ENCODE measurements at regions not wholly inside any gene's neighbourhood (a gene's known extent, or its start where the extent isn't known, plus 50 kb on each side); places are given as distances from the start of the nearest gene placed in this dataset.

GRCh38 chrX:149151805-149152757, 353.0 kb downstream of the IDS start:
- DNase-seq, result no peak

GRCh38 chrX:149145845-149146285, 359.2 kb downstream of the IDS start:
- no peak for DNase-seq

DNA sequence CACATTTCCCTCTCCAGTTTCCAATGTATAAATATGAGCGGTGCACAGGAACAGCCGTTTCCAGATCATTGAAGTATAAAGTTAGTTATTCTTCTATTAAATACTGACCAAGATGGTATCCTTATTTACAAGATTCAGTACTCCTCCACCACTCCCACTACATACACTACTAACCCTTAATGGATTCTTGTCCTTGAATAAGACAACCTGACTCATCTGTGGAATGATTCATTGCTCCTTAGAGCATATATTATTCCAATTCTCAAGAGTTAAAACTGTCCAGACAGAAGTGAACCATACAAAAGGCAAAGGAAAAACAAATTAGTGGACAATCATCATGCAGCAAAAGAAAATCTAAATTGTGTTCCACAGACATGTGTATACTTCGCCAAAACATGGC, 373.3 kb downstream of the IDS start:
- DNase-seq, result no peak

- DNase-seq, result no peak
These were observed 375.3 kb downstream of the IDS start for GRCh38 chrX:149129767-149130166.

- DNase-seq, result no peak
These were observed 380.5 kb downstream of the IDS start for GRCh38 chrX:149124526-149125108.

DNA sequence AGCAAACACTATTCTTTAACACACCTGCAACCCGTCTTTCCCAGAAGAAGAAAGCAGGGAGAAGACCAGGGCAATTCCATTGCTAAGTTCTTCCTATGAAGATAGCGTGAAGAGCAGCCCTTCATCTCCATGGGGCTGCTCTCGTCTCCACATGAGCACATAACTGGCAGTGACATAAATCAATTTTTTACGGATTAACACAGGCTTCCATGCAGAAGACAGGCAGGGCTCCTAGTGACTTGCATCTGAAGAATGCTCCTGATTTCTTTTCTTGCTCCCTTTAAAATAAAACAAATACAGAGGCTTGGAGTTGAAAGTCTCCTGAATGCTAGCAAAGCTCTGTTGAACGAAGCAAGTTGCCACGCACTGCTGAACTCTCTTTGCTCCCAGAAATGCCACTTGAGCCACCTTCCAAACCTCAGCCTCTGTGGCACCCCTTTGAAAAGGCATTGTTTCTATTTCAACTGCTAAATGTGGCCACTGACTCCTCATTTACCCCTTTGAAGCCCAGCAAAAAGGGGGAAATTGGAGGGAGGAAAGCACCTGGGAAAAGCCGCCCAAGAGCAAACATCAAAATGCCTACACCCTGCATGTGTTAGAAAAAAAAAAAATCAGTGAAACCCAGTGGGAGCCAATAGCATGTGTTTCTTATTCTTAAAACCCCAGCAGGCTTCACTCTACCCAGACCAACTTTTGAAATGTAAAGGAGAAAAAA, 383.7 kb downstream of the IDS start:
- no peak for DNase-seq

DNA sequence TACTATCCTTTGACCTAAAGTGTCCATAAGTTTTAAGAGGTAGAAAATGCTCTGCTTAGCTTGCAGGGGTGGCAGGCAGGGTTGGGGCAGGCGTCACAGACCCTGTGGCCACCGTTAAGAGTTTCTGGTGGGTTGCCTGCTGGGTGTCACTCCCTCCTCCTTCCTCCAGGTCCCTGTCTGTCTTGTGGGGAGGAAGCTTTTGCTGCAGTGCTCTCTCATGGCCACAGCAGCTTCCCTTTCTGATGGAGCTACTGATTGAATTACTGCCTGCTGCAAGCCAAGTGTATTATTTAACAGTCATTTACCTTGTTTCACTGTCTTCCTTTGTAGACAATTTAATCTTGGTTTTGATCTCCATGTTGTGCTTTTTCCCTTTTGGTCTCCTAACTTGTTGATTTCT, 384.6 kb downstream of the IDS start:
- DNase-seq, result no peak

DNA sequence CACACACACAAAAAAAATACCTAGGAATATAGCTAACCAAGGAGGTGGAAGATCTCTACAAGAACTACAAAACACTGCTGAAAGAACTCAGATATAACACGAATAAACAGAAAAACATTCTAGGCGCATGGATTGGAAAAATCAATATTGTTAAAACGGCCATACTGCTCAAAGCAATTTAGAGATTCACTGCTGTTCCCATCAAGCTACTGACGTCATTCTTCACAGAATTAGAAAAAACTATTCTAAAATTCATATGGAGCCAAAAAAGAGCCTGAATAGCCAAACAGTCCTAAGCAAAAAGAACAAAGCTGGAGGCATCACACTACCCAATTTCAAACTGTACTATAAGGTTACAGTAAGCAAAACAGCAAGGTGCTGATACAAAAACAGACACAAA, 390.2 kb downstream of the IDS start:
- no peak for DNase-seq

GRCh38 chrX:149114001-149114400, 391.1 kb downstream of the IDS start:
- no peak for DNase-seq

DNA sequence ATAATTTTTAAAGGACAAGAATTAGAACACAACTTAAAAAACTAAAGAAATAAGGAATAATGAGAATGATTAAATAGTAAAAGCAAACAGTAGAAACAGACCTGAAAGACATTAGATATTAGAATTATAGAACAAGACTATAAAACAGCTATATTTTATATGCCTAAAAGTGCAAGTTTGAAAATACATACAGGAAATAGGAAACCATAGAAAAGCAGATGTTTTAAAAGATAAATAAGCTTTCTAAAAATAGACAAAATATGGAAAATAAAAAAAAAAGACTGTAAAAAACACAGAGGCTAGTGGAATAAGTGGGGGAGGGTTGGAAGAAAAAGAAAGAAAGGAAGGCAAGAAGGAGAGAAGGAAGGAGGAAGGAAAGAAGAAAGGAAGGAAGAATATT, 407.3 kb downstream of the IDS start:
- no peak for DNase-seq

DNA sequence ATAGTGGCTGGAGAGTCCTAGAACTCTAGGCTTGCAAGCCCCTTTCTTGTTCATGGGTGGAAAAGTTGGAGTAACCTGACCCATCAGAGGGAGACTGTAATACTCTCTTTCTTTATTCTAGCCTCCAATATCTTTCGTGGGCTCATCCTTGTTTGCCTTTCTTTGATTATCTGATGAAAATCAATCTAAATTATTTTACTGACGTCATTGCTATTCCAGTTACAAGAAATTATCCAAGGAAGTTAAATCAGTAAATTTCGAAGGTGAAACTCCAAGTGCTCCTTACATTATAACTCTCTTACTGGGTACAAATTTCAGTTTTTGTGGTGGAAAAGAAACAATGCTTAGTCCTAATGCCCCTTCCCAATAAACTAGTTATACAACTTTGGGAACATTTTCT, 412.9 kb downstream of the IDS start:
- no peak for DNase-seq

DNA sequence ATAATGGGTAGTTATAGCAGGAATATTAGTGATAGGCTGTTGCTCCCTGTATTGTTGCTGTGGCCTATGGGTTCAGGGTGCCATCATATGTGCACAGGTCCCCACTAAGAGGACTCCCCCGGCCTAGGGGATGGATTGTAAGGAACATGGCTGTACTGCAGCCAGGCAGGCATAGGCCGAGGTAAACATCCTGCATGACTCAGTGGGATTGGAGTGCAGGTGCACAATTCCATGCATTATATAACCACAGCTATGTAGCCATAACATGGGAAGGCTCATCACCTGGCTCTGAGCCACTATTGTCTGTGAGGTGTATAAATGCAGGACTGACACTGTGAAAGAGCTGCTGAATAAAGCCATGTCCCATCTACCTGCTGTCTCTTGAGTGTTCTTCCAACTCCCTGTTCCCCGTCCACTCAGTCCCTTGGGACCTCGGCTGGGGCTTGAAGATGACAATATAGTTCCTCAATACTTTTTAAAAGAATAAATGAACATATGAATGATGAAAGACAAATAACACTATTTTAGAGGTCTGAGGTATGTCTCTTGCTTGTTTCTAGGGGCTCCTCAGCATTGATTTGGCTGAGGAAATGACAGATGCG, 425.2 kb downstream of the IDS start:
- DNase-seq, result no peak

DNA sequence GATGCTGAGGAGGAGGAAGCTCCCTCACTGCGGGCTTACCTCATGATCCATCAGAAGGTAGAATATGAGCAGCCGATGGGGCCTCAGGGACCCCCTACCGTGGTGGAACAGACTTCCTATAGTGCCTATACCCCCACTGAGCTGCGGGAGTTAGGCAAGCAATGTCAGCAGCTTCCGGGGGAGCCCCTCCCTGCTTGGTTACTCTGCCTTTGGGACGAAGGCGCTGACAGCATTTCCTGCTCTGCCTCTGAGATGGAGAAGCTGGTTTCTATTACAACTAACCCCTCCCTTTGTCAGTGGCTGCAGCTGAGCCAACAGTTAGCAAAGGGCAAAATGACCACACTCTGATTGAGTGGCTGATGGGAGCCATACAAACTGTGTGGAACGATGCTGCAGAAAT, 430.7 kb downstream of the IDS start:
- DNase-seq, result no peak

- no peak for DNase-seq
These were observed 431.6 kb downstream of the IDS start for GRCh38 chrX:149073479-149073878.

DNA sequence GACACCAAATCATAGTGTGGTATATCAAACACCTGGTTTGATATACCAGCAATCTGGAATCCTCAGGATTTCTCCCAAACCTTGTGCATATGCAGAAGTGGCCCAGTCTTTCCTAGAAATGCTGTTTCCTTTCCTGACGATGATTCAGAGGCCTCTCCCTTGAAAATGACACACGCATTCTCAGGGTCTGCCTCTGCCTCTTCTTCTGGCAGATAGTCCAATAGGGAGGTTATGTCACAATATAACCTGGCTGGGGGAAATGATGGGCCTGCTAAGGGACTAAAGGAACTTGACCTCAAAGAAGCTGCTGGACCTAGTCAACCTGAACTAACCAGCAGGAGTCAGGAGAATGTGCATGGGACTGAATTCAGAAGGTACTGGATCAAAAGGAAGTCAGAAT, 435.2 kb downstream of the IDS start:
- DNase-seq, result no peak

GRCh38 chrX:149060921-149061320, 444.2 kb downstream of the IDS start:
- no peak for DNase-seq

Measured in RPMI8226 (cell line).